Kidney glomerular epithelial cell (primary cell): ENCODE measurements at regions not wholly inside any gene's neighbourhood (a gene's known extent, or its start where the extent isn't known, plus 50 kb on each side); places are given as distances from the start of the nearest gene placed in this dataset.
"Not testable (repeated sequence)": the region's sequence is repeated elsewhere in the genome, so short reads cannot be mapped to it uniquely, and the experiment has no call there.

Source experiments
- DNase-seq: peaks from one replicate; lab custom pipeline; 2025; lab: John Stamatoyannopoulos, UW

DNA sequence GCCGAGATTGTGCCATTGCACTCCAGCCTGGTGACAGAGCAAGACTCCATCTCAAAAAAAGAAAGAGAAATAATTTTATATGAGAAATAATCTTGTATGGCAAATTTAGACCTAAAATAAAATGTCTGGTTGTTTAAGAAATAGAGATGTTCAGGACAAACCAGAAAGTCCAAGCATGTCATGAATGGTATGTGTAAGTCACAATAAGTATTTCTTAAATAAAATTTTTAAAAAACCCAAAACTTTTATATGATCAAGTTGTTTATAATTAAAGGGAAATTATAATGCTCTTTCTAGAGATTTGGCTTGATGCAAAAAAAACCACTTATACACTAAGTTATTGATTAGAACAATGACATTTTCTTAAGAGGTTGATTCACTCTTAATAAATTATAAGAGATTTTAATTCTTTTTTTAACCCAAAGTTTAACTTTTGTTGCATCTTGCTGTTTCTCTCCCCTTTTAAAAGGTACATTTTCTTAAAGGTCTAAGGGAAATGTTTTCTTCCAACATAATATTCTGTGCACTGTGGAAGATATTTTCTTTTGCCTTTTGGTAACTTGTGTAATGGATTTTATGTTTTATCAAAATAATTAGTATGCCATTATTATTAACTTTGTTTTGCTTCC, 105.7 kb downstream of the RTP4 start:
- DNase-seq = no peak

DNA sequence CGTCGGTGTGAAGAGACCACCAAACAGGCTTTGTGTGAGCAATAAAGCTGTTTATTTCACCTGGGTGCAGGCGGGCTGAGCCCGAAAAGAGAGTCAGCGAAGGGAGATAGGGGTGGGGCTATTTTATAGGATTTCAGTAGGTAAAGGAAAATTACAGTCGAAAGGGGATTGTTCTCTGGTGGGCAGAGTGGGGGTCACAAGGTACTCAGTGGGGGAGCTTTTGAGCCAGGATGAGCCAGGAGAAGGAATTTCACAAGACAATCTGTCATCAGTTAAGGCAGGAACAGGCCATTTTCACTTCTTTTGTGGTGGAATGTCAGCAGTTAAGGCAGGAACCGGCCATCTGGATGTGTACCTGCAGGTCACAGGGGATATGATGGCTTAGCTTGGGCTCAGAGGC, 98.1 kb downstream of the RTP4 start:
- DNase-seq = not testable (repeated sequence)

DNA sequence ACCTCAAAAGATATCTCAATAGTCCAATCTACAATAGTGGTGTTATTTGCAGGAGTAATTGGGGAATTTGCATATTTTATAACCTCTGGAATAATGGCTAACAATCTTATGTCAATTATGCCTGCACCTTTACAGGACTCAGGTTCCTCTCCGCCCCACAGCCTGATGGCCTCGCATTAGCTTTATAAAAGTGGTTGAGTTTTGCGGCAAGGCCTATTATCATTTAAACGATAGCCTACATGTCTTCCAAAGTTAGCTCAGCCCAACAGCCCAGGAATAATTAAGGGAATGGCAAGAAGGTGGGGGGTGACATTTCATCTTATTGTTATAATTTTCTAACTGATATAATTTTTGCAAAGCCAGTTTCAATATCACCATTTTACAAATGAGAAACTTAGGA, 97.3 kb downstream of the RTP4 start:
- no peak for DNase-seq

DNA sequence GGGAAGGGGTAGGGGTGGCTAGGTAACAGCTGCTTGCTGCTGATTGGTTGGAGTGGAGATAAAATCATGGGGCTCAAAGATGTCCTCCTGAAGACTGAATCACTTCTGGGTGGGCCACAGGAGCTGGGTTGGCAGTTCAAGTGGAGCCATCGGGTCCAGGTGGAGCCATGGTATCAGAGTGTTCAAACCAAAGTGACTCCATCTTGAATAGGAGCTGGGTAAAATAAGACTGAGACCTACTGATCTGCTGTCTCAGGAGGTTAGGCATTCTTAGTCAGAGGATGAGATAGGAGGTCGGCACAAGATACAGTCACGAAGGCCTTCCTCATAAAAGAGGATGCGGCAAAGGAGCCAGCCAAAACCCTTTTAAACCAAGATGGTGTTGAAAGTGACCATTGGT, 96.5 kb downstream of the RTP4 start:
- DNase-seq = no peak

DNA sequence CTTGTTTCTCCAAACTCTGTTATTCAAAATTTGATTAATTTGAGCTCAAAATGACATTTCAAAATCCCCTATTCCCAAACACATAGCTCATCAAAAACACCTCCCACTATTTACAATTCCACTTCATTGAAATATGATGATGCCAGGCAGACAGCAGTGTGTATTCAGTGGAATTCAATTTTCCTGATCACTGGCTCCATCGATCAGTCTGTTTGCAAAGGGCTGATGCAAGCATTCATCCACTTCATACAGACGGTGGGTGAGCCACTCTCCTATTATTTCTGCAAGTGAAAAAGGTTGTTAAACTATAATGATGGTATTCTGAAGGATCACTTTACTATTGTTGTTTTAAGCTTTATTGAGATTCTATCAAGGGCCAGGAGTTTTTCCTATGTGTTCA, 90.7 kb downstream of the RTP4 start:
- no peak for DNase-seq

DNA sequence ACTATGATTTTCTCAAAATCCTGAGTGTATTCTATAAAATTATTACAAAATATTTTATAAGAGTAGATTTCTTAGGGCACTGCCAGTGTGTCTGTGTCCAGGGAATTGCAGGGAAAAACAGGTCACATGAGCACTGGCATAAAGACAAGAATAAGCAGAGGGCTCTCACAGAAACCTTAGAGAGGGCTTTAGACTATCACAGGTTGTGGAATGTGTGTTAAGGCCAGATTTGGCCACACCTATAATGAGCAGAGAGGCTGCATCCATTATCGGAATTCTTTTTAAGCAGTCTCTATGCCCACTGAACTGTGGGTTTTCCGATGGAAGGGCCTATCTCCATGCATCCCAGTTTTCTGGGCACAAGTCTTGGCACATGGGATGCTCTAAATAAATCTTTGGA, 90.2 kb downstream of the RTP4 start:
- DNase-seq = no peak

DNA sequence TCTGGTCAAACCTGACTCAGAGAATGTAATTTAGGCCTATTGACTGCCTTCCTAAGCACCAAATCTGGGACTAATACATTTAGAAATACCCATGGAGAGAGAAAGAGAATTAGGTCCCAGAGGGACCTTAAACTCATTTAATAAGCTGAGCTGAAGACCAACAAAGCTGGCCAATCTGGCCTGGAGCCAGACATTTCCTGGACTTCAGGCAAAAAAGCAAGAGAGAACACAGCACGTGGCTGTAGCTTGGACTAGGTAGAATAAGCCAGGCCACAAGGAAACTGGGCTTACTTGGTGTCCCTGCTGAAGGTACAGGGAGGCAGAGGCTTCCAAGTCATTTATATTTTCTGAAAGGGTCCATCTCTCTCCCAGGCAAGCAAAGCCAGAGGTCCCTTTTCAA, 88.1 kb downstream of the RTP4 start:
- DNase-seq = no peak

DNA sequence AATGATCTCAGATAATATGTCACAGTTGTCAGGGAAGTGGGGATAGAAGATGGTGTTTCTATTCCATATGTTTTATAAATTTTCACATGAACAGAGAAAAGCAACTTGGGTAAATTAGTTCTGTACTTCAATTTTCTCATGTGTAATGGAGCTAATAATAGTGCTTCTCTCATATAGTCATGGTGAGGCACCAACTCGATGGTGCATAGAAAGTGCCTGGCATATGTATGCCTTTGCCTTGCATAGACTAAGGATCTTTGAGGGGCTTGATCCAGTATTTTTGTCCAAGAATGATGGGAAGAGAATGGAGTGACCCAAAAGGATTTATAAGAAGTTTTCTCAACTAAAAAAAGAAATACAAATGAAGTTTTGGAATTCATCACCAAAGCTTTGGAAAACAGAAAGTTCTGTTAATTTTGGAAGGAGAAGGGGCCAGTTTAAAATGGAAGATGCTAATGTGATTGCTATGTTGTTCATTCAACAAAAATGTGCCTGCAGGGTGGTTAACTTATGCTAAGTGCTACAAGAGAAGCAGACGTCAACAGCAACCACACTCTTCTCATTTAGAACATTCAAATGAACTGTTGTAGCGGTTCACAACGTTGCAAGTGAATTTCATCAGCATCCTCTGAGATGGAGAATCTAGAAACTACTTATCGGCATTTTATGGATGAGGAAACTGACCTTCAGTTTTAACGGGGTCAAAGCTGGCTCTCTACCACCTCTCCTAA, 86.1 kb downstream of the RTP4 start:
- DNase-seq = no peak

DNA sequence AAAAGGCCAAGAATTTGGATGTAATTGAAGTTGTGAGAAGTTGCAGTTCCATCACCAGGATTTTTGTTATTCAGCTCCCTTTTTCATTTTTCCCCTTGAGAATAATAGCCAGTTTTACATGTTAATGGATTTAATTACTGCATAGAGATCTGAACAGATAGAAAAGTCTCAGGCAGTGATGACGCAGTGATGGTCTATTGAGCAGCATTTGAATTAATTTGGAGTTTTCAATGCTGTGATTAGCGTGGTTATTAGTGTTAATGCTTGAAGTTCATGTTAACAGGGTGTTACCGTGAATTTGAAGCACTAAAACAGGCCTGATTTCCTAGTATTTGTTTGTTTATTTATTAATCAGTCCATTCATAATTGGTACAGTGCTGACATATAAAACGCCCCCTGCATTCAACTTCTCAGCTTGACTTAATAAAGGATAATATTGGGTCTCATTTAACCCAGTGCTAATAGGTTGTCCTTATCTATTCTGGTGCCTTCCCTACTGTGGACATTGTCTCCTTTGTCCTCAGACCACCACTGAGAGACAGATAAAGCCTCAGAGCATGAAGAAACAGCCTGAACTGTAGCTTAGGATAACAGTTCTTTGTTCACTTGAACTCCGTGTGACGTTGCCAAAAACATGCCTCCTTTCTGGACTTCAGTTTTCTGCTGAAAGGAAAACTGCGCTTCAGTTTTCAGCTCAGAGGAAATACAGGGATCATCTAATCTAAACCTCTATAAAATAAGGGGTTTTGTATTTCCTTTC, 82.4 kb downstream of the RTP4 start:
- DNase-seq = no peak

DNA sequence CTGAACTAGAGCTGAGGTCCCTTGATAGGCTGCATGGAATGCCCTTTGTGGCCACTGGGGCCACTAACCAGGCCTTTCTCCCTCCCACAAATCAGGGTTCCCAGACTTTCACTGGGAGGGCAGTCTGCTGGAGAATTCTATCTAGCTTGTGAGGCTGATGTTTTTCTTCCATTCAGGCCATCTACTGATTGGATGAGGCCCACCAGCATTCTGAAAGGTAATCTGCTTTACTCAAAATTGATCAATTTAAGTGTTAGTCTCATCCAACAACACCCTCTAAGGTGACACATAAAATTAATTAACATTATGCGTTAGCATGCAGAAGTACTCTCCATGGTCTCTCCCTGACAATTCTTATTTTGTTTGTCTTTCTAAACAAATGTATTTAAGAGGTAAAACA, 80.5 kb downstream of the RTP4 start:
- no peak for DNase-seq

DNA sequence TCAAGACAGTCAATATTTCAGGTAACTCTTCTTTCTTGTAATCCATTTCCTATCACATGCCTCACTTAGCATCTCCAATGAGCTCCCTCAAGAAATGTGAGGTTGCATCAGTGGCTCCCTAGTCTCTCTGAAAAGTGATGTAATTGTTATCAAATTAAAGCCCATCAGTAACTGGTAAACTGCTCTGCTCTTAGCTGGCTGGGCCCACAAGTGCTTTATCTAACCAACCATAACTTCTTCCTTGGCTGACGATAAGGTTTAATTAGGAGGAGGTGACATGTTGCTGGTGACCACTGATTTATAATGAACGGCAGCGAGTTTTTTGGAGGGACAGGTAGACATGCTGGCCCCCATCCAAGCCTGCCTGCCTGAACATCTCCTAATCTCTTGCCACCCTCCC, 79.6 kb downstream of the RTP4 start:
- no peak for DNase-seq

DNA sequence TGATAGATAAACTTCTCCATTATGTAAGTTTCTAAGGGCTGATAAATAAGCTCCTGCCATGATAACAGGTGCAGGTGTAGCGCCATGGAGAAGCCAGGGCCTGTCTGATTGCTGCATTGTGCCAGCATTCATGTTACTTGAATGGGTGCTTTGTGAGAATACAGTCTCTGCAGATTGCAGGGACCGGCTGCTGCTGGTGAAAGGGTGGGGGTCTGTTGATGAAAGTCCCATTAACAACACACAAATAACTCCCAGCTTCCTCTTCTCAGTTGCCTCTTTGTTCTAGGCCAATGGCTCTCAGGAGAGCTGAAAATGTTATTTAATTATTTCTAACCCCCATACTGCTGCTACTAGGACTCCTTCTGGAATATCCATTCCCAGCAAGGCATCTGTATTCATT, 77.2 kb downstream of the RTP4 start:
- DNase-seq = no peak

DNA sequence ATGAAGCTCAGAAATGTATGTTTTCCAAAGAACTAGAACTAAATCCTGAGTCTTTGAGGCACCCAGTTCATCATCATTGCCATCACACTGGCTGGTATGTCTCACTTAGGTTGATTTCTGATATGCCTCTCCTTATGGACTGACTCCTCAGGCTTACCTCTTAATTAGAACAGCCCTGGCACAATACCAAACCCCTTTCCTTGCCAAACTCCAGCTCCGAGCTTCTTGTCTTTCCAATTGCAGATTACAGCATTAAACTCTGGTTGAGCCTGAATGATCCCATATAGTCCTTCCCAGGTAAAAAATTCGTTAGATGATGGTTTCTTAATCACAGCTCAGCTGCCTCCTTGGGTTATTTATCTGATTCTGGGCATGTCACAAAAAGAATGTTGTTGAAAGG, 66.3 kb downstream of the RTP4 start:
- DNase-seq = no peak

DNA sequence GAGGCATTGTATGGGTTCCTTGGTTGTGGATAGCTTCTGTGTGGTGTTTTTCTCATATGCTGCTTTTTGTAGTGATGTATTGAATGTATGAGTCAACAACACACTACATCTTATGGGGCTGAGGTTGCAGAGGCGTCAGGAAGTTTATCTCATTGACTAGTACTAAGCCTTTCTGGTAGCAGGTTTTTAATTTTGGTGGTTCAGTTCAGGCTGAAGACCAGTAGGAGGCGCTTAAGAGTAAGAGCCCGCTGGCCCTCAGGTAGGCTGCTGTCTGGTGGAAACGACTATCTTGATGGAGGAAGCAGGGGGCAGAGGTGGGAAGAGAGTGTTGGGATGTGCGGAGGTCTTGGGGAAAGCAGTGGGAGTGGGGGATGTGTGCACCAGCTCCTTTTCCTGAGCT, 62.4 kb downstream of the RTP4 start:
- DNase-seq = no peak
